Stimulated activated CD8-positive, alpha-beta memory T cell treated with anti-CD3 and anti-CD28 coated beads, Interleukin-4, amount 100 ng/mL, for 48 hours (primary cell): ENCODE measurements at regions not wholly inside any gene's neighbourhood (a gene's known extent, or its start where the extent isn't known, plus 50 kb on each side); places are given as distances from the start of the nearest gene placed in this dataset.
"Not testable (repeated sequence)": the region's sequence is repeated elsewhere in the genome, so short reads cannot be mapped to it uniquely, and the experiment has no call there.

Experiments used
- DNase-seq: peaks from one replicate; pipeline ENCODE4 v3.0.0-alpha.2; 2020

DNA sequence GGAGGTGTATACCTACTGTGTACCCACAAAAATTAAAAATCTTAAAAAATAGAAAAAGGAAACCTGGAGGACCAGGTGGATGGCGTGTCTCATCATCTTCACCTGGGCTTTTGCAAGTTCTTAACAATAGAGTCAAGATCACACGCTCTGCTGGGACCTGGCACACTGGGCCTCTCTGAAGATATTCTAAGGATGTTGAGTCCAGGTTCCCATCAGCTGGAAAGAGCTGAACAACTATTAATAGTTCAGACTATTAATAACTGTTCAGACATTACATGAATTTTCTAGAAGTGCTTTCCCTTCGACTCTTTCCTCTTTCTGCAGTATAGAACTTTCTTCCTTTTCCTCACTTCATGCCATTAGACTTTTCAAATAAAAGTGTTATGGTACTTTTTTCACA, 320.2 kb upstream of the IL12A start:
- DNase-seq, result no peak

DNA sequence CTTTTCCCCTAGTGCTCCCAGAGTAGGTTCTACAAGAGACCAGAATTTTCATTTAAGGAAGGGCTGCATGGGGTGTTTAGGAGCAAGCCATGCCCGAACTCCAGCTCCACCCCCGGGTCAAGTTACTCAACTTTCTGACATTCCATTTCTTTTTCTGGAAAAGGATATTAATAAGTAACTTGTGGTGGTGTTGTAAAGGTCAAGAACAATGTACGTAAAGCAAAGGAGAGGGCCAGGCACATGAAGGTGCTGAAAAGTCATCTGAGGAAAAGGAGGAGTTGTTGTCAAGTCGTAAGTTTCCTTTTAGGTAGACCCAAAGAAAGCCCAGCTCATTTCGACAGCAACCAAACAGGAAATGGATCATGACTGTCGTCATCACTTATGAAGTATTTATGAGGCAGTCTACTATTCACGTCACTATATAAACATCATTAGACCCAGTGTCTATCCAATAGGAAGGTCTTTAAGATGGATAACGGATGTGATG, 319.6 kb upstream of the IL12A start:
- DNase-seq, result no peak

DNA sequence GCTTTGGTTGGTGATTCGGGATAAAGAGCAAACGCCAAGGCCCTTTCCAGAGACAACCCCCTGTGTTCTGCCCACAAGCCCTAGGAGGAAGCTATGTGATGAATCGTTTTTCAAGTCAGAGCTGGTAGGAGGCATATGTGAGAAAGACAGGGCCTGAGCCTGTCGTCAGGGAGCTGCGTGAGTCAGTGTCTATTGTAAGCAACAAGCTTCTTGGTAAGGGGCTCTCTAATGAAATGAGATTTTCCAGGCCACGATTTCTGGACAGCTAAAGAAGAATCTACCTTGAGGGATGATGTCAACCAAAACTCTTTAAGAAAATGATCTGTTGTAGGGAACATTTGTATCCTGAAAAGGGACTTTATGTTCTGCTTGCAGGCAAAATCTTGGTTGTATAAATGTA, 318.9 kb upstream of the IL12A start:
- no peak for DNase-seq

DNA sequence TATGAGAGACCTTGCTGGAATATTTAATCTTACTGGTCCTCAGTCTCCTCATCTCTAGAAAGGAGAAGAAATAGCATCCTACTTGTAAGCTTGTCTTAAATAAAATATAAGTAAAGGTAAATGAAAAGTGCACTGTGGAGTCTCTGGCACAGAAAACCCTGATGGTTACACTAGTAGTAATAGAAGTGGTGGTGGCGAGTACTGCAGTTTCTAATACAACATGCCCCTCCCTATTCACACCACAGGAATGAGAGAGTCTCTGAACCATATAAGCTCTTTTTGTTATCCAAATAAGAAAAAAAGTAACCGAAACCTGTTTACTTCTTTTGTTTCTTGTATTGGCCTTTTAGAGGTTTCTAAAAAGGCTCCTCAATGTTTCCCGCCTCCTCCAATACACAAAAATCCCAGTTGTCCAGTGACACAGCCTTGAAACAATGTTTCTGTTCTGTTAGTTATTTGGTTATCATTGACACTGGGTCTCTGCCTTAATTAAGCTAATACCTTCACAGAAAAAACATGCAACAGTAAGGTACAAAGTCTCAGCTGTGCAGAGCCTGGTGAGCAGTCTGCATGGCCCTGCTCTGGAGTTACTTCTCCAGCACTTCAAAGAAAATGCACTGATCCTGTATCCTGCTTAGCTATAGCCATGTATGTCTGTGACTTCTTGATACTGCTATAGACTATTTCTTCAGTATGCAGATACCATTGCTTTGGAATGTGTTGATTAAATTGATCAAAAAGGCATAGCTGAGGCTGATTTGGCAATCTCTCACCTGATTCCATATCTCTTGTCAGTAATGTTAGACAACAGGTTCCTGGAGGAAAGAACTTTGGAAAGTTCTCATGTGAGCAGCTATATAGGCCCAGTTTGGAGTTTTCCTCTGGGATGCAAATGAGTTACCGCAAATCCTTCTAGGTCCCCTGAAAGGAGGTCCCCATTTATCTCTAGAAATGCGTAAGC, 315.6 kb upstream of the IL12A start:
- DNase-seq, result no peak

DNA sequence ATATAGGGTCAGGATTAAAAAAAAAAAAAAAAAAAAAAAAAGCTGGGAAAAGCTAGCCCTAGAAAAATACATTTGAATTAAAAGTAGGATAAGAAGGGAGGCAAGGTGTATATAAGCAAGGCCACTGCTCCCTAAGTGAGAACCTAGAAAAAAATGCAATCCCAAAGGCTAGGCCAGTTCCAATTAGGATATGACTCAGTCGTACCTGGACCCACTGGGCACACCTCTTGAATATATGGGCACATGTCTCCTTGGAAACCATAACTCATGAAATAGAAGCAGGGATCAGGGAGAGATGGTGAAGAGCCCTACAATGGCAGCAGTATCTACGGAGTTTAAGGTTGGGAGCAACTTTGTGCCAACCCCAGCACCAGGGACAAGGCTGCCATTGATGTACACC, 314.1 kb upstream of the IL12A start:
- no peak for DNase-seq

DNA sequence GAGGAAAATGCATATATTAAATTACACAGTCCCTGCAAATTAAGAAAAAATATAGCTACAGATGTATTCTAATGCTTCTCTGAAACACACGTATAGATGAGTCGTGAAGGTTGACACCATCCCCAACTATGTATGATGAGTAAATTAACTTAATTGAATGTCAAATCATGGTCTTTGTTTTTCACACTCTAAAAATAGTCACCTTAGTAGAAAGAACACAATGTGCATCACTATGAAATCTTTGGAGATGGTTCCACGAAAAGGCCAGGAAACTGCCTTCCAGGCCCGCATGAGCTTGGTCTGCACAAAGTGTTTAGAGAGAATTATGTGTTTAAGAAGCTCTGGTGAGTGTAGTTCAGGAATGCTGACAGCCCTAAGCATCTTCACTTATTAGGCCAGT, 313.4 kb upstream of the IL12A start:
- DNase-seq, result no peak

DNA sequence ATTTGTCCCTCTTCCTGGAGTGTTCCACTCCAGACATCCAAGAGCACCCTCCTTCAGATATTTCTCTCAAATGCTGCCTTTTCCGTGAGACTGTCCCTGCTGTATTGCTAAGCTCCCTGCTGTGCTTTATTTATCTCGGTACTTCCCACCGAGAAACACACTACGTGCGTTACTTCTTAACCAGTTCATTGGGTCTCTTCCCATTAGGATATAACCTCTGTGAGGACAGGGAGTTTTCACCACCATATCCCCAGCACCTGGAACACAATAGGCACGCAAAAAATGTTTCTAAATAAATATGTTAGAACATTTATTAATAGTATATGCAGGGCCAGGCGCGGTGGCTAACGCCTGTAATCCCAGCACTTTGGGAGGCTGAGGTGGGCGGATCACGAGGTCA, 308.7 kb upstream of the IL12A start:
- DNase-seq, result no peak

DNA sequence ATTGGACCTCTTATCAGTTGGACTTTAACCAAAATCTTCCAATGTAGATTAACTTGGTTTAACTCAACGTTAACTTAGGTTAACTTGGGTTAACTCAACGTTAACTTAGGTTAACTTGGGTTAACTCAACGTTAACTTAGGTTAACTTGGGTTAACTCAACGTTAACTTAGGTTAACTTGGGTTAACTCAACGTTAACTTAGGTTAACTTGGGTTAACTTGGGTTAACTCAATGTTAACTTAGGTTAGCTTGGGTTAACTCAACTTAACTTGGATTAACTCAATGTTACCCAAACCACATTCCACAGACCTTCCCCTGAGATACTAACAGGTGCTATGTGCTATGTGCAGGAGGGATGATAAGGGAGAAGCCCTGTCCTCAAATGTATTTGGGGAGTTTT, 306.9 kb upstream of the IL12A start:
- not testable (repeated sequence) for DNase-seq

DNA sequence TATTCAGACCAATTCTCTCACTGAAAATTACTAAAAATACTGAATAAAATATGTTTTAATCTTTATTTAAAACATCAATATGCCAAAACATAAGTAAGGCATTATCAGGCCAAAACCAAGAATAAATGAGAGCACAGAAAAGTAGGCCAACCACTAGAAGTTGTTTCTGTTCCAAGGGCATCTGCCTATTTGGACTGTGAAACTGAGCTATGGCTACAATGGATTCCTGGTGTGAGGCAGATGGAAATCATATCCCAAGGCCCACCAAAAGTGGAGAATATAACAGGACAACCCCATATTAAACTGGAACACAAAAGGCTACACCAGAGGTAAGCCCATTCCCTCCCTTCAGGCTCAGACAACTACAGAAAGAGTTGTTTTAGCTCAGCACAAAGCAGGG, 302.8 kb upstream of the IL12A start:
- DNase-seq, result no peak

DNA sequence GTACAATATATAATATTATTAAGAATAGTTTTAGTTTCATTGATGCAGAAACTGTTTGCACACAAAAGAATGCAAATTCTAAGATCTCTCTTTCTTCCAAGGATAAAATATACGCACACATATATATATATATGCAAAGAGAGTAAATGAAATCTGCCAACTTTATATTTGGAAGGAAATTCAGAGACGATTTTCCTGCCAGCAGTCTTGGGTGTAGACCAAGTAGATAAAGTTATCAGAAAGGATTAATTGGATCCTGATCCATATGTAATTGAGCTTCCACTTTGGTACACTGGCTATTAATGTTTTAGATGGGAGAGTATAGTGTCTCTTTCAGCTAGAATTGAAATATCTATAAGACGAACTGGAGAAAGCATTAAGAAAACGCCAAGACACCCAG, 295.4 kb upstream of the IL12A start:
- no peak for DNase-seq

DNA sequence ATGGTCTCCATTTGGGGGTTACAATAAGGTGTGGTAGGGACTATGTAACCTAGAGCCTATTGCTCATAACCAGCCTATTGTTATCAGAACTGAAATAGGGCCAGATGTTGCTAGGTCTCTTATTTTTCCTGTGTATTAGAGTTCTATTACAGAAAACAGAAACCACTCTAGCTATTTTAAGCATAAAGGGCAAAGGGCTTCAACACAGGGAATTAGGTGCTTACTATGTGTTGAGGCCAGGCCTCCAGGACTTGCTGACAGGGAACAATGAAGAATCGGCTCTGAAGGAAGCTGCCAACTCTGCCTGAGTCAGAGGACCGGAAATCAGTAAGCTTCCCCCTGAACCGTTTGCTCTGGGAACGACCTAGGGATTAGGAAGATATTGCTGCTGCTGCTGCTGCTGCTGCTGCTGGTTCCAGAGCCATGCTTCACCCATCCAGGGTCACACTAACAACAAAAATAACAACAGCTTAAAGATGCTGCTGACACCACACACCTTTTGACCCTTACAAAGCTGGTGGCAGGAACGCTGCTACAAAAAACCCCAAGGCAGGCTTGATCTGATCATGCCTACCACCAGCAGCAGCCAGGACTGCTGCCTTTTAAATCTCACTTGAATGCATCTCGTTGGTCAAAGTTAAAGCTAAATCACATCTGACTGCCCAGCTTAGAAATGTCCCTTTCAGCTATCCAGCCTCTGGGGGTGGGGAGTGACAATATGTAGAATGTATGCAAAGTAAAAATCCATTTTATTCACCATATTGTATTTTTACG, 276.9 kb upstream of the IL12A start:
- no peak for DNase-seq

DNA sequence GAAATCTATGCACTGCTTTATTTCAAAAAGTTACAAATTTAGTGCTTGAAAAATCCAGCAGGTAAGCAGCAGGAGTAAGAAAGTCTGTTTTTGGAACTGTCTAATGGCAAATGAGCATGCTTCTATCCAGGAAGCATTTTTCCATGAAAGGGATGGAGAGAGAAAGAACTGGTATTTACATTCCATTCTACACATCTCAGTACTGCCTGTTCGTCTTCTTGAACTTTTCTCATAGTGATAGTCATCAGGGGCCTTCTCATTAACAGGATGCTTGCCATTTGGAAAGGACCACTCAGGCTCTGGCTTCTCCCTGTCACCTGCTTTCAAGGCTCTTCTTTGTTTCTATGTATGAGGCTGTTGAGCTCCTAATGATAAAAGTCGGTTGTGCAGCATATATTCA, 267.3 kb upstream of the IL12A start:
- DNase-seq, result no peak

DNA sequence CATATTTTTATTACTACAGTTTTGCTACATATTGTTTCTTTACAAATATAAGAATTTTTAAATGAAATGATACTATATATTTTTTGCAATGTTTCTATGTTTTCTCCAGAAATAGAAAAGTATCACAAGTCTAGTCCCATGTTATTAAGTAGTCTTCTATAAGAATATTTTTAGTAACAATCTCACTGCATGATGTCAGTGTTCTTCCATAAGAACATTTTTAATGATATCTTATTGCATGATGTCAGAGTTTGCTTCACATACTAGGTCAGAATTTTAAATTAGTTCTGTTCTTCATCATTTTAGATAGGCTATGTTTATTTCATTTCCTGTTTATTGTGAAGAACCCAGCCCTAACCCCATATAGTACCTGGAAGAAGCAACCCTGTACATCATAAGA, 265.3 kb upstream of the IL12A start:
- no peak for DNase-seq

DNA sequence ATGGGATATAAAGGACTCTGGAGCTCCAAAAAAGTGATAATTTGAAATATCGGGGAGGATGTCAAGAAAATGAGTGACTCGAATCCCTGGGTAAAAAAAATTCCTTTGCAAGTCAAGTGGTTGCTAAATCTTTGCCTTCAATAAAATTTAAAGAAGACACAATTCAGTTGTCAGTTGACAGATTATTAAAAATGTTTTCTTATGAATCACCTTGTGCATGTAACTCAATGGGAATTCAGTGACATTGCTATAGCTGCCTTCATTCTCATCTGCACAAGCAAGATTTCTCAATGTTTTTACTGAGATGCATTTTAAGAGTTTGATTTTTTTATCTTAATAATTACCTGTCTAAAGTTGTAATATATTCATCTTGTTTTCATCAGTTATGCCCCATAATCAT, 264.0 kb upstream of the IL12A start:
- DNase-seq, result no peak

DNA sequence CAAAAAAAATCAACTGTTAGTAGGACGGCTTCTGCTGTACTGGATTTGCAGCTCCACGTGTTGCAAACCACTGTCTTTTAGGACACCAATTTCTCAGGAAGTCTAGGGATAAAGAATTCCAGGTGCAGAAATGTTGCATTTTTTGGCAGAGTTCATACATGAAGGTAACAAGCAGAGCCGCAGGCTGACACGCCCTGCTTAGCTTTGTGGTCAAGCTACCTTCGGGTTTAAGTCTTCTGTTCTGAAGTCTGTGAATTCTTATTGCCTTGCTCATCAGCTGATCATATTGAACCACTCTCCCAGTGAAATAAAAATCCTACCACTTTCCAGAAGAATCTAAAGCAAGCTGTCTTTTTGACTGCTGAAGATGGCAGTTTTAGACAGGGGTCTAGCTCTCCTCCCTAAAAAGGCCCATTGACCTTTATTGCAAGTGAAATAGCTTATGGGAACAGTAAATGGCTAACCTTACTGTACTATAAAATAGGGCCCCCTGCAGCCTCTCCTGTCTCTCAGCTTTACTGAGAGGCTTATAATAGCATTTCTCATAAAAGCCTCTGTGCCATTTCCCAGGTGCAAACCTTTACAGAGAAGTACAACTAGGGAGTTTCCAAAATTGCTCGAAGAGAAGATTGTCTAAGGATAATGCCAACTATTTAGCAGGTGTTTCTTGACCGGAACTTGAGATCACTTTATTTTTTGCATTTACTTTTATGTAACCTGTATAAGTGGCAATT, 262.2 kb upstream of the IL12A start:
- DNase-seq, result no peak

DNA sequence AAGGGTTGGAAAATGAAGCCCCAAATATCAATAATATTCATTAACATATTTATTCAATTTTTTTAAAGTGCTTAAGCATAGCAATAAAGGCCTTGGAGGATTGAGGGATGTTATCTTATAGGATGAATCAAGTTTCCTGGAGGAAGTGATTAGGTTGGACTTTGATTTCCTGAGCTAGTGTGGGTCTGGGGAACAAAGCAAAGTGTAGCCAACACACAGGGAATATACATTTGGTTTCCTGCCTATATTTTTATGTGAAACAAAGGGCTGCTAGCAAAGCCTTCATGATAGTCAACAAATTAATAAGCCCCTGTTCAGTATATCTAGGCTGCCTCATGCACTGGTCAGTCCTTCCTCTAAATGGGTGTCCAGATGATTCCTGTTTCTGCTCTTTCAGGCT, 261.1 kb upstream of the IL12A start:
- no peak for DNase-seq

DNA sequence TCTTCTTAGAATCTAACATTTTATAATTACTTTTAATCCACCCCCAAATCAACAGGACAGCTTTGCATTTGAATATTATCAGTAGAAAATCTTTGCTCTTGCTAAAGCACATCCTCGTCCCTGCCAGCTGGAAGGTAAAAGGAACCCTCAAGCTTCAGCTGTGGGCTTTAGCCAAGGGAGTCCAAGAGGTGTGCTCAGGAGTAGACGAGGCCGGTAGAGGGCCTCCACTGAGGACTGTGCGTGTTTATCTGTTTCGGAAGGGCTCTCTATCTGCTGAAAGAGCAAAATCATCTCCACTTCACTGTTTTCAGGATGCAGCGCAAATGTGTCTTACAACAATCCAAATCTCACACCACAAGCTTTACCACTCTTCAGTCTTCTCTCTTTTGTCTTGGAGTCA, 257.4 kb upstream of the IL12A start:
- no peak for DNase-seq

DNA sequence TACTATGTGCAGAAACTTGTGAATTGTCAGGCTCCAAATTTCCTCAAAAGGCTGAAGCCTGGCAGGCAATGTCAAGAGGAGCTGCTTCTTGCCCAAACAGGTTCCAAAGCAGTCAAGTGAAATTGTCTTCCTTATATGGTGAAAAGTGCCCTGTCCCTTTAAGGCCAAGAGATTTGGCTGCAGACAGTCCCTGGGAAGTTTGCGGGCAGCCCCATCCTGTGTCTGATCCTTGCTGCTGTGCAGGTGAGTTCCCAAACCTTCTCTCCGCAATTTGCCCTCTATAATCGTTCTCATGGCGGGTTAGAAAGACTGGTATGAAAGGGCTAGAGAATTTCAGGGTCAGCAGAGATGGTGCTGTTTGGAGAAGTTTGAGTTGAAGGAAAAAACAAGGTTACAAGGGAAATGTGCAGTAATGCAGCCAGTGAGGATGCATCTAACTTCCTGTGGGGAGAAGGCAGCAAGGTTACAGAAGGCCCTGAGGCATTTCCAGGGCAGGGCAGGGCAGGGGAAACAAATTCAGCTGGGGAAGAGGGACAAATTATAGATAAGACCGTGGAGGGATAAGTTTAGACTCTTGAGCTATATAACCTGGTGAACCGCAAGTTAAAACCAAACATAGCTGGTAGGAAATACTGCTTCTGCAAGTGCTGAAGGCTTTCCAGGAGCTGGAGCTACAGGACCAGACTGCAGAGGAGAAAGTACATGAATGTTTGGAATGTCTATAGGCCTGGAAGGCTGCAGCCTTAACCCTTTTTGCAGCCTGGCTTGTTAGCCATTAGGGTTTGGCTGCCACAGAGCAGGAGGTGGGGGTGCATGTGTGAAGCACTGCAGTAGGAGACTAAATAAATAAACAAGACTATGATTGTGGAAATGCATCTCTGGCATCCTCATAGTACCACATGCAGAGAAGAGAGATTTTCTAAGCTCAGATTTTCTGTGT, 256.2 kb upstream of the IL12A start:
- DNase-seq, result no peak

DNA sequence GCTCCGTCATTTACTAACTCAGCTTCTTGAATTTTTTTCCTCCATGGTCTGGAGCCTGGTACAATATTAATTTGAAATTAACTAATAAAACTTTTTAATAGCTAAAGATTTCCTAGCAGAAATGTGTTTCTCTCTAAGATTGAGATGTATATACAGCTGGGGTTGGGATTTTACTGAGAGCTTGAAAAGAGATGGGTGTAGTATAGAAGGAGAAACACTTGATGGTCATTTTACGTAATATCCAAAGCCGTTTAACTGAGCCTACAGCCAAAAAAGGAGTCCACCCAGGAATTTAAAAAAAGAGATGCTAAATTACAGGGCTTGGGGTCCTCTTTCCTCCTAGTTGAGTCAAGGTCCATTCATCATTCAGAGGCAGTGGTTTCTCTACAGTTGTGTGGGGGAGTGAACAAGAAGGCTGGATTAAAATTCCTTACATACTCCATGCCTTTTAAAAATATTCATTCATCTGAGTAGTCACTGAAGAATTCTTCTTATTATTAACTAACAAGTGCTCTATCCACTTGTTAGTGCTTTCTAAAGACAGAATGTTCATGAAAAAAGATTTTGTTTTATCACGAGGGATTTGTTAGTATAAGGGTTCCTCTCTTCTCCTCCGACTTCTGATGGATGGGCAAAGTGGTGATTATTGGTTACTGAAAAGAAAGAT, 255.3 kb upstream of the IL12A start:
- DNase-seq, result no peak

DNA sequence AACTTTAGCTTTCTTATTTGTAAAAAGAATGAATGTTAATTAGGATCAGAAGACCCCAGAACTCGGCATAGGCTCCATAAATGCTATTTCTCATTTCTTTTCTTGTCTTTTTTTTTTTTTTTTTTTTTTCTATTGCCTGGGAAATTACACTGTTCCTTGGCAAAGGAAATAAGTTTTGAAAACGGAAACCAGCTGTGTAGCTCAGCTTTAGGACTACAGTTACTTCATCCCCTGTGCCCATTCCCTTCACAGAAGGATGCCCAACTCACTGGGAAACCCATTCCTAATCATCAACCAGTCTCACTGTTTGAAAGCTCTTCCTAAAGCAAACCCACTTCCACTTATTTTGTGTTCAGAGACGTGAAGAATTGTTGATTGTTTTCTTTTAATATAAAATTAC, 254.0 kb upstream of the IL12A start:
- no peak for DNase-seq

DNA sequence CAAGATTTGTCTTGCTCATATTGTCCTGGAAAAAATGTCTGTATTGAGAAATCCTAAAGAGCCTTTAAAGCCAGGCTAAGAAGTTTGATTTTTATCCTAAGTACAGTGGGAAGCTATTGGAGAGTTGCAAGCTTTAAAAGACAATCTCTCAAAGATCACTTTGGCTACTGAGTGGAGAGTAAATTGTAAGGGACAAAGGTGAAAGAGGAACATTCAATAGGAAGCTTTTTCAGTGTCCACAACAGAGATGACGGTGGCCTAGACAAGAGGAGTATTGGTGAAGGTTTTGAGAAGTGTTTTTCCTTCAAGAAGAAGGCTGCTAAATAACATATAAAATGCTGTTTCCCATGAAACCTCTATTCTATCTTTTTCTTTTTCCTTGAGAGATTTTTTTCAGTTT, 249.5 kb upstream of the IL12A start:
- DNase-seq, result no peak

DNA sequence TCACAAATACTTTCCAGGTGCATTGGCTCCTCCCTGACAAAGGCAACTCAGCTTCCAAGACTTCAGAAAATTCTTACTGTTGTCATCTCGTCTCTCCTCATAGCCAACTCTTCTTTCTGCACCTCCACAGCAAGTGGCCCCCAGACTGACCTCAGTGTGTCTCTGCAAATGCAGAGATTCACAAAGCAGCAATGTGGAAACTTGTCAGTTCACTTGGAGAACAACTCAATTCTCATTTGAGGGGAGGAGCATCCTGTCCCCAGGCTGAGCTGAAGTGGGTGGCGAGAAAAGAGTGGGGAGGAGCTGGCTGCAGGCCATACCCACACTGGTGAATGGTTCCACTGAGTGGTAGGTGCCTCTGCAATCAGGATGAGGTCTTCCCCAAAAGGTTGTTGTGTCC, 248.7 kb upstream of the IL12A start:
- no peak for DNase-seq
